ENCODE measurements at regions not wholly inside any gene's neighbourhood (a gene's known extent, or its start where the extent isn't known, plus 50 kb on each side); places are given as distances from the start of the nearest gene placed in this dataset.

DNA sequence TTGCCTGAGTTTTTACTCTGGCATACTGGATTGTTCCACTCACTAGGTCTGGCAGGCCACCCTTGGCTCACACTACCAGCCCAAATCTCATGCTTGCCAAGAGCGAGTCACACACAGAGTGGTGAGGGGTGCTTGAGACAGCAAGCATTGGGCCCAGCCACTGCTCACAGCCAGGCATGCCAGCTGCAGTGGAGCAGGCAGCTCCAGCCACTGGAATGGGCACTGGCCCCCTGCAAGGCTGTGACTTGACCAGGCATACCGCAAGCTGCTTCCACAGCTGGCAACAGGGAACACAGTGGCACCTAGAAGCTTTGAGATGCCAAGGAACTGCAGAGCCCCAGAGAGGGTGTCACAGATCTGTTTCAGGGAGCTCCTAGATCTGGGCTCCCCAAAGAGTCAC is 488.5 kb downstream of the LRFN5 start:
- WGBS, 2 experiments (ENCODE audit: insufficient coverage in 2 of 2): 88 to 94% methylated on average over 1 to 2 of the region's 2 CpGs
- Histone ChIP-seq H3K36me3 (ENCODE audit: control insufficient read depth, insufficient read depth, low read length) (no peaks in the 10 kb centered on the region), H3K9me3 (ENCODE audit: control insufficient read depth, low read length) (no peaks in the 10 kb centered on the region), H3K4me1 (ENCODE audit: control insufficient read depth, insufficient read depth, low read length, poor library complexity, severe bottlenecking) (no peaks in the 10 kb centered on the region), H3K27ac (ENCODE audit: low read depth, low read length, severe bottlenecking) (no peak overlapping the region), H3K4me3 (ENCODE audit: extremely low read depth, insufficient read depth, low read length, poor library complexity, severe bottlenecking) (no peak overlapping the region)

- Histone ChIP-seq H3K4me1 (ENCODE audit: control insufficient read depth, insufficient read depth, low read length, poor library complexity, severe bottlenecking) (no peaks in the 10 kb centered on the region), H3K9me3 (ENCODE audit: control insufficient read depth, low read length) (no peaks in the 10 kb centered on the region), H3K27ac (ENCODE audit: low read depth, low read length, severe bottlenecking) (no peak overlapping the region), H3K36me3 (ENCODE audit: control insufficient read depth, insufficient read depth, low read length) (no peaks in the 10 kb centered on the region), H3K4me3 (ENCODE audit: extremely low read depth, insufficient read depth, low read length, poor library complexity, severe bottlenecking) (no peak overlapping the region)
- 93 to 94% methylated on average over 3 of the region's 3 CpGs for WGBS, 2 experiments (ENCODE audit: insufficient coverage in 2 of 2)
Measured at GRCh38 chr14:42090122-42090521, 483.4 kb downstream of the LRFN5 start.

DNA sequence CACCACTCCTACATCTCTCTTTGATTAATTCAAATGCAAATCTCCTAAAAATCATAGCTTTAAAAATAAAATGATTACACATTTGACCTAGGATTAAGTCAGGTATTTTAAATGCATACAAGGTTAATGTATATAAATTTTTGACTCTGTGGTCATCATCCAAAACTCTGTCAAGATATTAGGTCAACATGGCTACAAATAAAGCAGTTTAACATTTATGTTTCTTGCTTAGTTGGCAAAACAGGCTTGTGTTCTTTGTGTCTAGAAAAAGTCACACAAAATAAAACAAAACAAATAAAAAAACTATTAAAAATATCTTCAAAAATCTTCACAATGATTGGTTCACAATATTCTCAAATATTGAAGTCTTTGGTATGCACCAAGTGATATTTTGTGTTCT is 473.2 kb downstream of the LRFN5 start:
- Histone ChIP-seq H3K9me3 (ENCODE audit: control insufficient read depth, low read length) (no peaks in the 10 kb centered on the region), H3K36me3 (ENCODE audit: control insufficient read depth, insufficient read depth, low read length) (no peaks in the 10 kb centered on the region), H3K4me3 (ENCODE audit: extremely low read depth, insufficient read depth, low read length, poor library complexity, severe bottlenecking) (no peak overlapping the region), H3K27ac (ENCODE audit: low read depth, low read length, severe bottlenecking) (no peak overlapping the region), H3K4me1 (ENCODE audit: control insufficient read depth, insufficient read depth, low read length, poor library complexity, severe bottlenecking) (no peaks in the 10 kb centered on the region)

DNA sequence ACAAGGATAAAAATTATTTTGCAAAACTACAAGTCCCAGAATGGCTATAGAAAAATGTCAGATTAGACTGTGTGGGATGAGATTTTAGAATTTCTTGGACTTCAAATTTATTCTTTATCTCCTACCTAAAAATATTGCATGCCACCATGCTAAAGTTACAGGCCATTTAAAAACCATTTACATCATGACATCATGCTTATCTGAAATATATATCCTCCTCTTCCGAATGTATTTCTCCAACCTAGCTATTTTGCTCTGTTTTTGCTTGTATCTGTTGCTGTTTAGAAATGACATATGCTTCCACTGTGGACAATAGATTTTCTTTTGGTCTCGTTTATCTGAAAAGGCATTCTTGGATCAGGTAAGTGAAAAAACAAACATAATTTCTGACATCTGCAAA is 471.7 kb downstream of the LRFN5 start:
- WGBS, 2 experiments (ENCODE audit: insufficient coverage in 2 of 2): 75% methylated on average over 1 of the region's 2 CpGs; no CpG with 5 or more reads in 1 of the 2 experiments
- no peak overlapping the region for H3K4me3 ChIP-seq (ENCODE audit: extremely low read depth, insufficient read depth, low read length, poor library complexity, severe bottlenecking)
- H3K27ac ChIP-seq (ENCODE audit: low read depth, low read length, severe bottlenecking): no peak overlapping the region

GRCh38 chr14:42070031-42070430 is 463.4 kb downstream of the LRFN5 start:
- H3K27ac ChIP-seq (ENCODE audit: low read depth, low read length, severe bottlenecking): no peak overlapping the region
- H3K4me3 ChIP-seq (ENCODE audit: extremely low read depth, insufficient read depth, low read length, poor library complexity, severe bottlenecking): no peak overlapping the region
- H3K9me3 ChIP-seq (ENCODE audit: control insufficient read depth, low read length): no peaks in the 10 kb centered on the region
- H3K4me1 ChIP-seq (ENCODE audit: control insufficient read depth, insufficient read depth, low read length, poor library complexity, severe bottlenecking): no peaks in the 10 kb centered on the region
- WGBS, 2 experiments (ENCODE audit: insufficient coverage in 2 of 2): 94 to 100% methylated on average over 2 of the region's 3 CpGs
- H3K36me3 ChIP-seq (ENCODE audit: control insufficient read depth, insufficient read depth, low read length): no peaks in the 10 kb centered on the region

More for the DNA sequence above, 471.7 kb downstream of the LRFN5 start:
- no peaks in the 10 kb centered on the region for H3K36me3 ChIP-seq (ENCODE audit: control insufficient read depth, insufficient read depth, low read length)
- H3K9me3 ChIP-seq (ENCODE audit: control insufficient read depth, low read length): no peaks in the 10 kb centered on the region
- H3K4me1 ChIP-seq (ENCODE audit: control insufficient read depth, insufficient read depth, low read length, poor library complexity, severe bottlenecking): no peaks in the 10 kb centered on the region

GRCh38 chr14:42057111-42057510 is 450.4 kb downstream of the LRFN5 start:
- Histone ChIP-seq H3K27ac (ENCODE audit: low read depth, low read length, severe bottlenecking) (no peak overlapping the region), H3K36me3 (ENCODE audit: control insufficient read depth, insufficient read depth, low read length) (no peaks in the 10 kb centered on the region), H3K4me1 (ENCODE audit: control insufficient read depth, insufficient read depth, low read length, poor library complexity, severe bottlenecking) (no peaks in the 10 kb centered on the region), H3K4me3 (ENCODE audit: extremely low read depth, insufficient read depth, low read length, poor library complexity, severe bottlenecking) (no peak overlapping the region), H3K9me3 (ENCODE audit: control insufficient read depth, low read length) (no peaks in the 10 kb centered on the region)
- 86 to 100% methylated on average over 1 of the region's 2 CpGs for WGBS, 2 experiments (ENCODE audit: insufficient coverage in 2 of 2)

- 80 to 86% methylated on average over 1 to 2 of the region's 3 CpGs for WGBS, 2 experiments (ENCODE audit: insufficient coverage in 2 of 2)
- no peak overlapping the region for H3K27ac ChIP-seq (ENCODE audit: low read depth, low read length, severe bottlenecking)
- H3K9me3 ChIP-seq (ENCODE audit: control insufficient read depth, low read length): no peaks in the 10 kb centered on the region
- H3K4me3 ChIP-seq (ENCODE audit: extremely low read depth, insufficient read depth, low read length, poor library complexity, severe bottlenecking): no peak overlapping the region
- no peaks in the 10 kb centered on the region for H3K4me1 ChIP-seq (ENCODE audit: control insufficient read depth, insufficient read depth, low read length, poor library complexity, severe bottlenecking)
- no peaks in the 10 kb centered on the region for H3K36me3 ChIP-seq (ENCODE audit: control insufficient read depth, insufficient read depth, low read length)
Measured at GRCh38 chr14:42047421-42048055, 440.9 kb downstream of the LRFN5 start.

DNA sequence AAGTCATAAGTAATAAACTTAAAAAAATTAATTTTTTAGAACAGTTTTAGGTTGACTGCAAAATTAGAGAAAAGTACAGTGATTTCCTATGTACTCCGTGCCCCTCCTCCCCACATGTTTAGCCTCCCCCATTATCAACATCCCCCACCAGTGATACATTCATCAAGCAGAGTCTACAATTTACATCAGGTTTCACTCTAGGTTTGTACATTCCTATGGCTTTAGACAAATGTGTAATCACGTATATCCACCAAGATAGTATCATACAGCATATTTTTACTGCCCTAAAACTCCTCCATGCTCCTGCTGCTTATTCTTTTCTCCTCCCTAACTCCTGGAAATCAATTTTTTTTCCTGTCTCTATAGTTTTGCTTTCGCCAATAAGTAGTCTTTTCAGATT is 438.7 kb downstream of the LRFN5 start:
- 89 to 100% methylated on average over 2 of the region's 3 CpGs for WGBS, 2 experiments (ENCODE audit: insufficient coverage in 2 of 2)
- Histone ChIP-seq H3K4me3 (ENCODE audit: extremely low read depth, insufficient read depth, low read length, poor library complexity, severe bottlenecking) (no peak overlapping the region), H3K4me1 (ENCODE audit: control insufficient read depth, insufficient read depth, low read length, poor library complexity, severe bottlenecking) (no peaks in the 10 kb centered on the region), H3K9me3 (ENCODE audit: control insufficient read depth, low read length) (no peaks in the 10 kb centered on the region), H3K27ac (ENCODE audit: low read depth, low read length, severe bottlenecking) (no peak overlapping the region), H3K36me3 (ENCODE audit: control insufficient read depth, insufficient read depth, low read length) (no peaks in the 10 kb centered on the region)

GRCh38 chr14:42028607-42029006 is 421.9 kb downstream of the LRFN5 start:
- Histone ChIP-seq H3K4me1 (ENCODE audit: control insufficient read depth, insufficient read depth, low read length, poor library complexity, severe bottlenecking) (no peaks in the 10 kb centered on the region), H3K27ac (ENCODE audit: low read depth, low read length, severe bottlenecking) (peak overlapping the region; percentile 69), H3K4me3 (ENCODE audit: extremely low read depth, insufficient read depth, low read length, poor library complexity, severe bottlenecking) (no peak overlapping the region), H3K9me3 (ENCODE audit: control insufficient read depth, low read length) (no peaks in the 10 kb centered on the region), H3K36me3 (ENCODE audit: control insufficient read depth, insufficient read depth, low read length) (no peaks in the 10 kb centered on the region)
- WGBS, 2 experiments (ENCODE audit: insufficient coverage in 2 of 2): 60% methylated on average over 1 of the region's 2 CpGs; no CpG with 5 or more reads in 1 of the 2 experiments

DNA sequence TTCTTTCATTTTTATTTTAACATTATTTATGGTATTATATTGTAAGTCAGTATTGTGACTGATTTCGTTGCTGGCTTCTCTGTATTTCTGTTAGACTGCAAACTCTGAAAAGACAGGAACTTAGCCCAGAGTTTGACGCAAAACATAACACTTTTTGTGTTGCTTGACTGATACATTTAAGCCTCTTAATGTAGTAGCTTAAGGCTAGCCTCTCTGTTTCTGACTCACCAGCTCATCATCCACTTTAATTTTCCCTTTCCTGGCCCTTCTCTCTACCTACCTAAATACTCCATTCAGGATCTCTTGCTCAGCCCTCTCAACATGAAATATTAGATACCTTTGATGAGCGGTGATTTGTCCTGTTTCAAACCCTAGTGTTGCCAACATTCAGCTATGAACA is 420.6 kb downstream of the LRFN5 start:
- 80 to 100% methylated on average over 2 to 3 of the region's 3 CpGs for WGBS, 2 experiments (ENCODE audit: insufficient coverage in 2 of 2)
- Histone ChIP-seq H3K4me1 (ENCODE audit: control insufficient read depth, insufficient read depth, low read length, poor library complexity, severe bottlenecking) (no peaks in the 10 kb centered on the region), H3K4me3 (ENCODE audit: extremely low read depth, insufficient read depth, low read length, poor library complexity, severe bottlenecking) (no peak overlapping the region), H3K27ac (ENCODE audit: low read depth, low read length, severe bottlenecking) (no peak overlapping the region), H3K36me3 (ENCODE audit: control insufficient read depth, insufficient read depth, low read length) (no peaks in the 10 kb centered on the region), H3K9me3 (ENCODE audit: control insufficient read depth, low read length) (no peaks in the 10 kb centered on the region)

DNA sequence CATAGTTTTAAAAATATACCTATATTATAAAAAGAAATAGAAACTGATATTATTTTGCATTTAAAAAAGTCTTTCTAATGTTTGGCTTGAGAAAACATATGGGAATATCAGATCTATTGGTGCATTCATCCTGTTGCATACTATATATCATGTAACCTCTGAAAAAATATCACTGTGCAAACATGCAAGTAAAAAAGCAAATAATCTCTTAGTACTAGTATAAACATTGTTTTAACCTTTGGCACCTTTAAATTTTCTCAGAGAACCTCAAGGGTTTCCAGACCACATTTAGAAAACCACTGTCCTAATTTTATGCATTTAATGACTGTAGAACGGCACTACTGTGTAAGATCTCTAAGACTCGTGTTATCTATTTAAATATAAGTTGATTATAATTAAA is 416.8 kb downstream of the LRFN5 start:
- Histone ChIP-seq H3K4me3 (ENCODE audit: extremely low read depth, insufficient read depth, low read length, poor library complexity, severe bottlenecking) (no peak overlapping the region), H3K27ac (ENCODE audit: low read depth, low read length, severe bottlenecking) (no peak overlapping the region), H3K9me3 (ENCODE audit: control insufficient read depth, low read length) (no peaks in the 10 kb centered on the region), H3K36me3 (ENCODE audit: control insufficient read depth, insufficient read depth, low read length) (no peaks in the 10 kb centered on the region), H3K4me1 (ENCODE audit: control insufficient read depth, insufficient read depth, low read length, poor library complexity, severe bottlenecking) (no peaks in the 10 kb centered on the region)
- no CpG with 5 or more reads among the region's 2 CpGs for WGBS, 2 experiments (ENCODE audit: insufficient coverage in 2 of 2)
